A673 (cell line): ENCODE measurements at regions not wholly inside any gene's neighbourhood (a gene's known extent, or its start where the extent isn't known, plus 50 kb on each side); places are given as distances from the start of the nearest gene placed in this dataset.

Experiments
- BruUV-seq: library from RNA; stranded (reverse); fragments of 400-500 nt; replicated peaks from 2 replicates; lab custom pipeline; 2021; lab: Mats Ljungman, UMichigan
- CTCF ChIA-PET: fragments of 300-600 bp; sonication (Branson Sonifier 250); formaldehyde crosslinking; loops from one replicate; lab custom pipeline; 2022; ENCODE audit warnings: antibody characterized with exemption; lab: Charles Lee
- POLR2A ChIA-PET: fragments of 300-600 bp; sonication (Branson Sonifier 250); formaldehyde crosslinking; loops from one replicate; lab custom pipeline; 2022; ENCODE audit warnings: antibody characterized with exemption; ENCODE audit not compliant: low non-redundant PET; lab: Charles Lee
- DNase-seq: peaks from one replicate; pipeline ENCODE4 v3.0.0-alpha.2; 2015; ENCODE audit warnings: low spot score
- H3K27ac ChIP-seq: fragments of 200-600 bp; sonication (generic); 2 replicates; pipeline ENCODE4 v1.5.1; 2016; ENCODE audit warnings: mixed run types, low read depth, mild to moderate bottlenecking, mixed read lengths, antibody characterized with exemption, low read length; ENCODE audit not compliant: poor library complexity, severe bottlenecking
- H3K27me3 ChIP-seq: fragments of 200-600 bp; sonication (generic); replicated peaks from 2 replicates; pipeline ENCODE4 v1.6.1; 2017; ENCODE audit warnings: mixed run types, low read depth, mild to moderate bottlenecking, mixed read lengths, antibody characterized with exemption, low read length; ENCODE audit not compliant: insufficient read depth, poor library complexity
- H3K36me3 ChIP-seq: fragments of 200-600 bp; sonication (generic); 2 replicates; pipeline ENCODE4 v1.6.1; 2016; ENCODE audit warnings: mixed run types, mild to moderate bottlenecking, mixed read lengths, antibody characterized with exemption, low read length; ENCODE audit not compliant: insufficient read depth, poor library complexity, severe bottlenecking
- H3K4me1 ChIP-seq: fragments of 200-600 bp; sonication (generic); 2 replicates; pipeline ENCODE4 v1.6.1; 2017; ENCODE audit warnings: mixed run types, mild to moderate bottlenecking, mixed read lengths, antibody characterized with exemption, low read length; ENCODE audit not compliant: insufficient read depth, poor library complexity, severe bottlenecking
- H3K4me3 ChIP-seq: fragments of 200-600 bp; sonication (generic); 2 replicates; pipeline ENCODE4 v1.5.1; 2016; ENCODE audit warnings: low read depth, mixed run types, mild to moderate bottlenecking, mixed read lengths, low read length; ENCODE audit not compliant: poor library complexity, severe bottlenecking
- H3K9me3 ChIP-seq: fragments of 200-600 bp; sonication (generic); 2 replicates; pipeline ENCODE4 v1.6.1; 2016; ENCODE audit warnings: mixed run types, low read depth, mild to moderate bottlenecking, mixed read lengths, antibody characterized with exemption, low read length; ENCODE audit not compliant: poor library complexity, severe bottlenecking
- CTCF ChIP-seq: fragments of 300-800, 200-600 bp; sonication (generic); conservative IDR thresholded peaks from 2 replicates; pipeline ENCODE4 v1.5.1; 2017; ENCODE audit warnings: low read depth, mild to moderate bottlenecking, antibody characterized with exemption, low read length, moderate library complexity, mixed read lengths
- EZH2 ChIP-seq: fragments of 200-600 bp; sonication (generic); IDR thresholded peaks from 2 replicates; pipeline ENCODE4 v1.6.1; 2017; ENCODE audit warnings: borderline replicate concordance, low read depth, mild to moderate bottlenecking, mixed read lengths, antibody characterized with exemption, low read length; ENCODE audit not compliant: poor library complexity, severe bottlenecking
- intact Hi-C: fragments of 100-400 bp; cut with micrococcal nuclease; formaldehyde crosslinking; loops from one replicate; pipeline ENCODE4 v1.10.0; 2022; ENCODE audit not compliant: unreplicated experiment

- Histone ChIP-seq H3K9me3 (no peaks in the 10 kb centered on the region), H3K36me3 (no peaks in the 10 kb centered on the region), H3K27me3 (peaks cover 47% of the 10 kb centered on the region), H3K4me1 (no peaks in the 10 kb centered on the region), H3K4me3 (no peak overlapping the region), H3K27ac (no peak overlapping the region)
- BruUV-seq, result no TSS peak
- CTCF ChIA-PET, result no interaction called here
- DNase-seq, result no peak
- POLR2A ChIA-PET, result no interaction called here
- TF ChIP-seq EZH2, result no peak
- TF ChIP-seq CTCF, result no peak
- intact Hi-C loops, result no loop called here
Measured at GRCh38 chr1:4086085-4086850, 186.2 kb upstream of the C1orf174 start.

- TF ChIP-seq CTCF (no peak), EZH2 (no peak)
- H3K4me1 ChIP-seq, result no peaks in the 10 kb centered on the region
- H3K36me3 ChIP-seq, result no peaks in the 10 kb centered on the region
- BruUV-seq, result no TSS peak
- H3K9me3 ChIP-seq, result no peaks in the 10 kb centered on the region
- intact Hi-C loops, result no loop called here
- no peak overlapping the region for H3K4me3 ChIP-seq
- peaks cover 44% of the 10 kb centered on the region for H3K27me3 ChIP-seq
- no peak overlapping the region for H3K27ac ChIP-seq
- POLR2A ChIA-PET, result no interaction called here
- CTCF ChIA-PET, result no interaction called here
- DNase-seq, result no peak
Measured at GRCh38 chr1:4086921-4087320, 186.8 kb upstream of the C1orf174 start.

- H3K9me3 ChIP-seq, result no peaks in the 10 kb centered on the region
- ChIA-PET POLR2A (no interaction called here), CTCF (no interaction called here)
- peaks cover 35% of the 10 kb centered on the region for H3K27me3 ChIP-seq
- no peak overlapping the region for H3K4me3 ChIP-seq
- no peaks in the 10 kb centered on the region for H3K36me3 ChIP-seq
- DNase-seq, result no peak
- no peaks in the 10 kb centered on the region for H3K4me1 ChIP-seq
- intact Hi-C loops, result no loop called here
- BruUV-seq, result no TSS peak
- H3K27ac ChIP-seq, result no peak overlapping the region
- TF ChIP-seq CTCF, result no peak
- TF ChIP-seq EZH2, result no peak
Measured at GRCh38 chr1:4087530-4088420, 187.7 kb upstream of the C1orf174 start.
